ENCODE measurements at regions not wholly inside any gene's neighbourhood (a gene's known extent, or its start where the extent isn't known, plus 50 kb on each side); places are given as distances from the start of the nearest gene placed in this dataset.

DNA sequence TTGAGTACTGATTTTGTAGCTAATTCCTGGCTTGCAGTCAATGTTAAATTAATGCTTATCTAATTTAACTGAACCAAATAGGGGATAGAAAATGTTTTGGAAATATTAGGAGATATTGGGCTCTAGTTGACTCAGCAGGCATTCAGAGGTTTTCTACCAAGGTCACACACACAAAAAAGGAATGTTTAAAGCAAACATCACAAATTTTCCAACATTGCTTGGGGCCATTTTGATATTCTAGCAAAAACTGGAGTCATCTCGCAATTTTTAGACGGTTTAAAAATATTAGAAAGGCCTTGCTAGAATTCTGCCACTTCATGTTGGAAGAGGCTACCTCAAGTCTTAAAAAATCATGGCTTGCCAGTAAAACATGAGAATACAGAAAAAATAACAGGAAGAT is 2082.1 kb upstream of the RAG2 start:
- H3K4me2 ChIP-seq (ENCODE audit: insufficient read depth, insufficient read length, low read length): no peak overlapping the region
- no peak overlapping the region for H3K14ac ChIP-seq (ENCODE audit: insufficient read depth, low read length)
- H2AFZ ChIP-seq (ENCODE audit: low read length): no peak overlapping the region
- no peak overlapping the region for H2BK20ac ChIP-seq (ENCODE audit: low read depth, low read length, poor library complexity, severe bottlenecking)
- no peak overlapping the region for H3K27ac Mint-ChIP-seq
- H3K27me3 Mint-ChIP-seq (ENCODE audit: low read depth): no peaks in the 10 kb centered on the region; the same call in 1 of the 2 replicates
- H2BK12ac ChIP-seq (ENCODE audit: insufficient read length, low read depth, low read length): no peak overlapping the region
- H3K56ac ChIP-seq (ENCODE audit: insufficient read length, low read depth, low read length): no peak overlapping the region
- no peak overlapping the region for H3K23ac ChIP-seq (ENCODE audit: insufficient read length, low read depth, low read length)
- H3K4me1 ChIP-seq (ENCODE audit: insufficient read depth, low read length): no peaks in the 10 kb centered on the region
- H2BK15ac ChIP-seq (ENCODE audit: low read depth, low read length): no peak overlapping the region
- no peaks in the 10 kb centered on the region for H3K79me2 ChIP-seq (ENCODE audit: insufficient read depth, low read length)
- no peak overlapping the region for H4K5ac ChIP-seq (ENCODE audit: insufficient read length, low read depth, low read length)
- H3K27me3 ChIP-seq (ENCODE audit: insufficient read depth, low read length): no peaks in the 10 kb centered on the region
- no peak for DNase-seq
- H3K27ac ChIP-seq (ENCODE audit: insufficient read length, low read depth, low read length): no peak overlapping the region
- H3K36me3 Mint-ChIP-seq (ENCODE audit: insufficient read depth in 1 of 3, low read depth in 3 of 3): no peaks in the 10 kb centered on the region
- no peaks in the 10 kb centered on the region for H4K20me1 ChIP-seq (ENCODE audit: control insufficient read depth, insufficient read depth, insufficient read length)
- H3K9me3 ChIP-seq (ENCODE audit: control insufficient read depth, low read depth, low read length): no peaks in the 10 kb centered on the region
- no peaks in the 10 kb centered on the region for H3K4me1 Mint-ChIP-seq
- no peak overlapping the region for H3K4ac ChIP-seq (ENCODE audit: low read depth, low read length)
- H4K8ac ChIP-seq (replicated peaks; ENCODE audit: insufficient read length, low read depth, low read length): no peak overlapping the region
- H3K9ac ChIP-seq (ENCODE audit: extremely low read depth, insufficient read length, low read length): no peak overlapping the region
- H3K79me1 ChIP-seq (ENCODE audit: insufficient read depth, low read depth, low read length, poor library complexity, severe bottlenecking): no peaks in the 10 kb centered on the region
- no peak overlapping the region for H3K4me3 Mint-ChIP-seq
- H2BK5ac ChIP-seq (ENCODE audit: insufficient read length, low read length): no peak overlapping the region
- H3T11ph ChIP-seq (ENCODE audit: low read length): no peak overlapping the region
- no peak overlapping the region for H4K91ac ChIP-seq (ENCODE audit: insufficient read length, low read depth, low read length)
- H3K9me3 Mint-ChIP-seq: no peaks in the 10 kb centered on the region; a peak in 3 of 5 replicates
- WGBS (ENCODE audit: extremely low coverage, insufficient read length, low lambda C conversion rate): no CpG with 5 or more reads among the region's 2 CpGs
- H3K18ac ChIP-seq (ENCODE audit: insufficient read length, low read depth, low read length): no peak overlapping the region
- TF ChIP-seq, protein P1, sequence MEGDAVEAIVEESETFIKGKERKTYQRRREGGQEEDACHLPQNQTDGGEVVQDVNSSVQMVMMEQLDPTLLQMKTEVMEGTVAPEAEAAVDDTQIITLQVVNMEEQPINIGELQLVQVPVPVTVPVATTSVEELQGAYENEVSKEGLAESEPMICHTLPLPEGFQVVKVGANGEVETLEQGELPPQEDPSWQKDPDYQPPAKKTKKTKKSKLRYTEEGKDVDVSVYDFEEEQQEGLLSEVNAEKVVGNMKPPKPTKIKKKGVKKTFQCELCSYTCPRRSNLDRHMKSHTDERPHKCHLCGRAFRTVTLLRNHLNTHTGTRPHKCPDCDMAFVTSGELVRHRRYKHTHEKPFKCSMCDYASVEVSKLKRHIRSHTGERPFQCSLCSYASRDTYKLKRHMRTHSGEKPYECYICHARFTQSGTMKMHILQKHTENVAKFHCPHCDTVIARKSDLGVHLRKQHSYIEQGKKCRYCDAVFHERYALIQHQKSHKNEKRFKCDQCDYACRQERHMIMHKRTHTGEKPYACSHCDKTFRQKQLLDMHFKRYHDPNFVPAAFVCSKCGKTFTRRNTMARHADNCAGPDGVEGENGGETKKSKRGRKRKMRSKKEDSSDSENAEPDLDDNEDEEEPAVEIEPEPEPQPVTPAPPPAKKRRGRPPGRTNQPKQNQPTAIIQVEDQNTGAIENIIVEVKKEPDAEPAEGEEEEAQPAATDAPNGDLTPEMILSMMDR (conservative IDR thresholded peaks at IDR 0.05): no peak
- no peaks in the 10 kb centered on the region for H3K23me2 ChIP-seq (ENCODE audit: insufficient read length, low read depth, low read length, poor library complexity, severe bottlenecking)
- no peak overlapping the region for H2BK120ac ChIP-seq (ENCODE audit: low read depth, low read length, poor library complexity, severe bottlenecking)
- H2AK5ac ChIP-seq (ENCODE audit: insufficient read length, low read length): no peak overlapping the region
